ENCODE measurements at regions not wholly inside any gene's neighbourhood (a gene's known extent, or its start where the extent isn't known, plus 50 kb on each side); places are given as distances from the start of the nearest gene placed in this dataset.

GRCh38 chr6:163820171-163820570 is 405.7 kb downstream of the QKI start:
- no peaks in the 10 kb centered on the region for H3K27me3 ChIP-seq (ENCODE audit: control insufficient read depth, insufficient read depth, low read length)
- H3K4me3 ChIP-seq (ENCODE audit: low read depth, low read length), result no peak overlapping the region
- no peaks in the 10 kb centered on the region for H3K36me3 ChIP-seq (ENCODE audit: control insufficient read depth, insufficient read depth, low read length)
- no peak overlapping the region for H3K9ac ChIP-seq (ENCODE audit: low read depth, low read length)
- H3K27ac ChIP-seq (ENCODE audit: low read depth, low read length), result no peak overlapping the region
- no peaks in the 10 kb centered on the region for H3K4me1 ChIP-seq (ENCODE audit: control insufficient read depth, insufficient read depth, low read length)
- no peaks in the 10 kb centered on the region for H3K9me3 ChIP-seq (ENCODE audit: control insufficient read depth, insufficient read depth, low read length)

- H3K27ac ChIP-seq (ENCODE audit: low read depth, low read length), result no peak overlapping the region
- H3K4me3 ChIP-seq (ENCODE audit: low read depth, low read length), result no peak overlapping the region
- H3K4me1 ChIP-seq (ENCODE audit: control insufficient read depth, insufficient read depth, low read length), result no peaks in the 10 kb centered on the region
- H3K9me3 ChIP-seq (ENCODE audit: control insufficient read depth, insufficient read depth, low read length), result no peaks in the 10 kb centered on the region
- H3K36me3 ChIP-seq (ENCODE audit: control insufficient read depth, insufficient read depth, low read length), result no peaks in the 10 kb centered on the region
- no peaks in the 10 kb centered on the region for H3K27me3 ChIP-seq (ENCODE audit: control insufficient read depth, insufficient read depth, low read length)
- no peak overlapping the region for H3K9ac ChIP-seq (ENCODE audit: low read depth, low read length)
These were observed 404.2 kb downstream of the QKI start for GRCh38 chr6:163818719-163819118.

DNA sequence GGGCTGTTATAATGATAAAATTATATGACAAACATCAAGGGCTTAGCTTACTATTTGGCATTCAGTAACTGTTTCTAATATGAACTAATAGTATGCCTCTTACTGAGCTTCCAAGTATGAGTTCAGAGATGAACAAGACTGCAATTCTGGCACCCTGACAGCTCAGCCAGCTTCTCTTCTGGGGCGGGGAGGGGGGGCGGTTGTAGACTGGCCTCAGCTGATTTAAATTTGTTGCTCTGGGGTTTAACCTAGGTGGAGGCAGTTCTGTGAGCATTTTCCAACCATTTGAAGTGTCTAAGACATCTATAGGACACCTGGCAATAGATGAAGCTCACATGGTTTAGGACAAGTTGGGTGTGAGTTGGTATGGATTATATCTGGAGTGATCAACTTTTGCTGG is 401.9 kb downstream of the QKI start:
- H3K27me3 ChIP-seq (ENCODE audit: control insufficient read depth, insufficient read depth, low read length), result no peaks in the 10 kb centered on the region
- H3K9ac ChIP-seq (ENCODE audit: low read depth, low read length), result no peak overlapping the region
- H3K9me3 ChIP-seq (ENCODE audit: control insufficient read depth, insufficient read depth, low read length), result no peaks in the 10 kb centered on the region
- H3K27ac ChIP-seq (ENCODE audit: low read depth, low read length), result no peak overlapping the region
- H3K4me1 ChIP-seq (ENCODE audit: control insufficient read depth, insufficient read depth, low read length), result no peaks in the 10 kb centered on the region
- no peak overlapping the region for H3K4me3 ChIP-seq (ENCODE audit: low read depth, low read length)
- H3K36me3 ChIP-seq (ENCODE audit: control insufficient read depth, insufficient read depth, low read length), result no peaks in the 10 kb centered on the region

DNA sequence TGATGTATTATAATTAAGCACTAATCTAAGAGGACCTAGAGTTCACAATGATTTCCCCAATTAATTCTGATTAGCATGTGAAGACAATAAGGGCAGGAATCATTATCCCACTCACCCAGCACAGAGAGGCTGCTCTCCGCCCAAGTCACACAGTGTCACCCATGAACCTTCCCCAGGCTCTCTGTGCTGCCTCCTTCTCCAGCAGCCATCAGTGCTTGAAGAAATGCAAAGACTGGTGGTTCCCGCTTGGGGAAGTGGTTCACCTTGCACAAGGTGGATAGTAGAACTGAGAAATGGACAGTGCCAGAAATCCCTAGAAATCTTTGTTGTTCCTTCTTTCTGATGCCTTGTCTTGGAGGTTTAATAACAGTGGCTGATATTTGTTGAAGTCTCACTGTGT is 401.3 kb downstream of the QKI start:
- no peaks in the 10 kb centered on the region for H3K36me3 ChIP-seq (ENCODE audit: control insufficient read depth, insufficient read depth, low read length)
- peaks cover 1% of the 10 kb centered on the region; the same call in 1 of the 2 replicates for H3K4me1 ChIP-seq (ENCODE audit: control insufficient read depth, insufficient read depth, low read length)
- H3K4me3 ChIP-seq (ENCODE audit: low read depth, low read length), result no peak overlapping the region
- H3K9ac ChIP-seq (ENCODE audit: low read depth, low read length), result no peak overlapping the region
- no peak overlapping the region for H3K27ac ChIP-seq (ENCODE audit: low read depth, low read length)
- H3K27me3 ChIP-seq (ENCODE audit: control insufficient read depth, insufficient read depth, low read length), result no peaks in the 10 kb centered on the region
- no peaks in the 10 kb centered on the region for H3K9me3 ChIP-seq (ENCODE audit: control insufficient read depth, insufficient read depth, low read length)

DNA sequence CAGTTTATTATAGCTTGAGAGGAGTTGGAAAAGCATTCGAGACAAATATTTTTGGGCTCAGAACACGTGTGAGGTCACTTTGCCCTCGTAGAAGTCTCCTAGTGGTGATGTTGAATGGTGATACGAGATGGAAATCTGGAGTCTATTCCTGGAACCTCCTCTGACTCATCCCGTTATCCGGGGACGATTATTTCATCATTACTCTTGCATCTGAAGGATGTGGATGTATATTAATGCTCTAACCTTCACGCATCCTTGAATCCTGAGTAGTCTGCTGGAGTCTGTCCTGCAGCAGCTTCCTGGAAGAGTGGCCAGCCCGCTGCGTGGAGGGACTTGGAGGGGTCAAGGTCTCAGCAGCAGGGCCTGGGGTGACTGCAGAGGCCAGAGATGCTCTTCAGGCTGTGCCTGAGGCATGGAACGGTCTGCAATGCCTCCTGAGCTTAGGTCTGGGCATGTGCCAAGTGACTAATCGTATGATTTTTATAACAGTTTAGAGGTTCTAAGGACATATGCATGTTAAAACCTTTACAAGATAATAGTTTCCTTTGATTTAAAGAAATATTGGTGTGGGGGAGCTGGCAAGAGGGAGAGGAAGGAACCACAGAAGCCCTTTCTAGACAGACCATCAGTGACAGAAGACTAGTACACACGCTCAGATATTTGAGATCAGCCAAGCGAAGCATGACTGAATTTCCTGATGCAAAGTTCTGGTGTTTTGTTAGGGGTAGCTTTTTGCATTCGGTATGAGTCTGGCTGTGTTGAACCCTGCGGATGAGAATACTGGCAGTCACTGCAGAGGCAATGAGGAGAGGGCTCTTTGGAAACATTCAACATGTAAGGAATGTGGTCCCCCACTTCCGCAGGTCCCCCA is 400.2 kb downstream of the QKI start:
- H3K27me3 ChIP-seq (ENCODE audit: control insufficient read depth, insufficient read depth, low read length), result no peaks in the 10 kb centered on the region
- H3K9ac ChIP-seq (ENCODE audit: low read depth, low read length), result no peak overlapping the region
- H3K9me3 ChIP-seq (ENCODE audit: control insufficient read depth, insufficient read depth, low read length), result no peaks in the 10 kb centered on the region
- no peak overlapping the region for H3K4me3 ChIP-seq (ENCODE audit: low read depth, low read length)
- H3K36me3 ChIP-seq (ENCODE audit: control insufficient read depth, insufficient read depth, low read length), result no peaks in the 10 kb centered on the region
- peaks cover 7% of the 10 kb centered on the region; the same call in 1 of the 2 replicates for H3K4me1 ChIP-seq (ENCODE audit: control insufficient read depth, insufficient read depth, low read length)
- H3K27ac ChIP-seq (ENCODE audit: low read depth, low read length), result no peak overlapping the region

DNA sequence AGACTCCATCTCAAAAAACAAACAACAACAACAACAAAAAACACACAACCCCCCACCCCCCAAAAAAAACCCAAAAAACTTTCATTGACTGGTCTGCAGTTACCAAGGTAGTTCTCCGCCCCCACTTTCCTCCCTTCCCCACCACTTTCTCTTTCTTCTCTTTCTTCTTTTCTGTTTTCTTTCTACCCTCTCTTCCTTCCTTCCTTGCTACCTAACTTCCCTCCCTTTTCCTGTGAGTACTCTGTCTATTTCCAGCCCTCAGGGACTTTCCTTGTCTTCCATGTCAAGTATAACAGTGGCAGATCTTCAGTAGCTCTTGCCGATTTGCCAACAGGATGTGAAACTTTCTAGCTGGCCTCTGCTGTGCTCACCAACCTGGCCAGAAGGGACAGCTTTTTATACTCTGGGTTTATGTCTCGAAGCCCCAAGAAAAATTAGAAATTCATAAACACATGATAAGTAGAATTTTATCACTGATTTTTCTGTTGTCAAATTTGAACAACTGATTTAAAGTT is 399.5 kb downstream of the QKI start:
- H3K4me3 ChIP-seq (ENCODE audit: low read depth, low read length), result no peak overlapping the region
- no peaks in the 10 kb centered on the region for H3K9me3 ChIP-seq (ENCODE audit: control insufficient read depth, insufficient read depth, low read length)
- no peak overlapping the region for H3K27ac ChIP-seq (ENCODE audit: low read depth, low read length)
- H3K36me3 ChIP-seq (ENCODE audit: control insufficient read depth, insufficient read depth, low read length), result no peaks in the 10 kb centered on the region
- peaks cover 7% of the 10 kb centered on the region; the same call in 1 of the 2 replicates for H3K4me1 ChIP-seq (ENCODE audit: control insufficient read depth, insufficient read depth, low read length)
- H3K27me3 ChIP-seq (ENCODE audit: control insufficient read depth, insufficient read depth, low read length), result no peaks in the 10 kb centered on the region
- no peak overlapping the region for H3K9ac ChIP-seq (ENCODE audit: low read depth, low read length)

GRCh38 chr6:163811317-163811716 is 396.8 kb downstream of the QKI start:
- H3K9ac ChIP-seq (ENCODE audit: low read depth, low read length), result no peak overlapping the region
- H3K27ac ChIP-seq (ENCODE audit: low read depth, low read length), result no peak overlapping the region
- no peaks in the 10 kb centered on the region for H3K36me3 ChIP-seq (ENCODE audit: control insufficient read depth, insufficient read depth, low read length)
- no peaks in the 10 kb centered on the region for H3K9me3 ChIP-seq (ENCODE audit: control insufficient read depth, insufficient read depth, low read length)
- H3K4me3 ChIP-seq (ENCODE audit: low read depth, low read length), result no peak overlapping the region
- peaks cover 7% of the 10 kb centered on the region; the same call in 1 of the 2 replicates for H3K4me1 ChIP-seq (ENCODE audit: control insufficient read depth, insufficient read depth, low read length)
- H3K27me3 ChIP-seq (ENCODE audit: control insufficient read depth, insufficient read depth, low read length), result no peaks in the 10 kb centered on the region

GRCh38 chr6:163809364-163809763 is 394.8 kb downstream of the QKI start:
- no peaks in the 10 kb centered on the region for H3K9me3 ChIP-seq (ENCODE audit: control insufficient read depth, insufficient read depth, low read length)
- no peaks in the 10 kb centered on the region for H3K36me3 ChIP-seq (ENCODE audit: control insufficient read depth, insufficient read depth, low read length)
- H3K27me3 ChIP-seq (ENCODE audit: control insufficient read depth, insufficient read depth, low read length), result no peaks in the 10 kb centered on the region
- no peak overlapping the region for H3K27ac ChIP-seq (ENCODE audit: low read depth, low read length)
- no peak overlapping the region for H3K4me3 ChIP-seq (ENCODE audit: low read depth, low read length)
- H3K4me1 ChIP-seq (ENCODE audit: control insufficient read depth, insufficient read depth, low read length), result peaks cover 7% of the 10 kb centered on the region; the same call in 1 of the 2 replicates
- H3K9ac ChIP-seq (ENCODE audit: low read depth, low read length), result no peak overlapping the region

DNA sequence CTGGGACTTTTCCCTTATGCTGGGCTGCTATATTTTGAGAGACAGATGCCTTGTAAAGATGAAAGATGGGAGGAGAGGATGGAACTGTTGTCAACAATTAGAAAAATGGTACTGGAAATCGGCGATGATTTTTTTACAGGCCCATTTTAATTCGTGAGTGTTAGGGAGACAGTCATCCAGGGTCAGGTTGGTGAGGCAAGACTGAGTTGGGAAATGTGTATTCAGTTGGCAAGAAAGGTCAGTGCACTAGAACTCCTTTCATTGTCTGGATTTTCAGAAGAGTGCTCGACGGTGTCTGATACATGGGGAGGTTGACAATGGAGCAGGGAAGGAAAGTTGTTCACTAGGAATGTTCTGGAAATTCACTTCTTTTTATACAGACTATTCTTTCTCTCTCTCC is 394.4 kb downstream of the QKI start:
- H3K4me3 ChIP-seq (ENCODE audit: low read depth, low read length), result no peak overlapping the region
- no peaks in the 10 kb centered on the region for H3K9me3 ChIP-seq (ENCODE audit: control insufficient read depth, insufficient read depth, low read length)
- no peak overlapping the region for H3K9ac ChIP-seq (ENCODE audit: low read depth, low read length)
- peaks cover 7% of the 10 kb centered on the region; the same call in 1 of the 2 replicates for H3K4me1 ChIP-seq (ENCODE audit: control insufficient read depth, insufficient read depth, low read length)
- no peaks in the 10 kb centered on the region for H3K27me3 ChIP-seq (ENCODE audit: control insufficient read depth, insufficient read depth, low read length)
- no peaks in the 10 kb centered on the region for H3K36me3 ChIP-seq (ENCODE audit: control insufficient read depth, insufficient read depth, low read length)
- no peak overlapping the region for H3K27ac ChIP-seq (ENCODE audit: low read depth, low read length)

DNA sequence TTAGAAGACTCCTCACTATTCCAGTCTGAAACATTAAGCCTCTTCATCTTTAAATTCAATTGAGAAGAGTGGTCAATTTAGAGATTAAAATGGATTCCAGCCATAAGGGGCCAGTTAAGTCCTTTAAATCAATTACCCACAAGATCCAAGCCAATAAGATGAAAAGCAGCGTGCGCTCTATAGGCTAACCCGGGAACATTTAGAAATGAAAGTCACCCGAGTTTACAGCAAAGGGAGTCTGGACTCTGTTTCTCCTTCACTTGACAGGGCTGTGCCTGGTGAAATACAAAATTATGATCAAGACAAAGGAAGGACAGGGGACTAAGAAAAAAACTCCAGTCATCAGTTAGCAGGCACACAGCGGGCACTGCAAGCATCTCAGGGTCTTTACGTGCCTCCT is 393.7 kb downstream of the QKI start:
- no peak overlapping the region for H3K9ac ChIP-seq (ENCODE audit: low read depth, low read length)
- peaks cover 7% of the 10 kb centered on the region; the same call in 1 of the 2 replicates for H3K4me1 ChIP-seq (ENCODE audit: control insufficient read depth, insufficient read depth, low read length)
- H3K4me3 ChIP-seq (ENCODE audit: low read depth, low read length), result no peak overlapping the region
- no peaks in the 10 kb centered on the region for H3K9me3 ChIP-seq (ENCODE audit: control insufficient read depth, insufficient read depth, low read length)
- H3K36me3 ChIP-seq (ENCODE audit: control insufficient read depth, insufficient read depth, low read length), result no peaks in the 10 kb centered on the region
- H3K27me3 ChIP-seq (ENCODE audit: control insufficient read depth, insufficient read depth, low read length), result no peaks in the 10 kb centered on the region
- H3K27ac ChIP-seq (ENCODE audit: low read depth, low read length), result no peak overlapping the region

- no peak overlapping the region for H3K27ac ChIP-seq (ENCODE audit: low read depth, low read length)
- no peaks in the 10 kb centered on the region for H3K9me3 ChIP-seq (ENCODE audit: control insufficient read depth, insufficient read depth, low read length)
- no peaks in the 10 kb centered on the region for H3K27me3 ChIP-seq (ENCODE audit: control insufficient read depth, insufficient read depth, low read length)
- H3K36me3 ChIP-seq (ENCODE audit: control insufficient read depth, insufficient read depth, low read length), result no peaks in the 10 kb centered on the region
- peaks cover 7% of the 10 kb centered on the region; the same call in 1 of the 2 replicates for H3K4me1 ChIP-seq (ENCODE audit: control insufficient read depth, insufficient read depth, low read length)
- no peak overlapping the region for H3K4me3 ChIP-seq (ENCODE audit: low read depth, low read length)
- H3K9ac ChIP-seq (ENCODE audit: low read depth, low read length), result no peak overlapping the region
These were observed 392.4 kb downstream of the QKI start for GRCh38 chr6:163806755-163807499.

All from HUES48 (cell line).